Breast epithelium (tissue), 4 donors: ENCODE measurements at regions not wholly inside any gene's neighbourhood (a gene's known extent, or its start where the extent isn't known, plus 50 kb on each side); places are given as distances from the start of the nearest gene placed in this dataset.

Source experiments
- DNase-seq, 2 donors: peaks; one replicate each; pipeline ENCODE4 v3.0.0-alpha.2; 2019; ENCODE audit warnings: low spot score in 2 of 2
- H3K27ac ChIP-seq, 2 donors: fragments of 200-600 bp; sonication (generic) in 1 of 2; one replicate each; pipeline ENCODE4 v1.5.1; 2016 to 2019; ENCODE audit warnings: mild to moderate bottlenecking in 1 of 2
- H3K27me3 ChIP-seq, 2 donors: fragments of 200-600 bp; sonication (generic) in 1 of 2; one replicate each; pipeline versions ENCODE4 v1.5.1 to v1.6.0; 2017 to 2019; ENCODE audit warnings: control low read depth in 1 of 2, mild to moderate bottlenecking in 1 of 2
- H3K36me3 ChIP-seq: fragments of 200-600 bp; one replicate; pipeline ENCODE4 v1.5.1; 2019
- H3K4me1 ChIP-seq, 2 donors: fragments of 200-600 bp; sonication (generic); one replicate each; pipeline ENCODE4 v1.5.1; 2016 to 2019; ENCODE audit warnings: control low read depth in 1 of 2
- H3K4me3 ChIP-seq, 3 donors: fragments of 200-600 bp; sonication (generic); 1 replicate in 2 of 3; 2 replicates in 1 of 3; pipeline ENCODE4 v1.5.1; 2016 to 2019; ENCODE audit warnings: mild to moderate bottlenecking in 3 of 3, moderate library complexity in 2 of 3
- H3K9me3 ChIP-seq, 2 donors: fragments of 200-600 bp; sonication (generic) in 1 of 2; one replicate each; pipeline ENCODE4 v1.5.1; 2016 to 2019; ENCODE audit warnings: control low read depth in 1 of 2
- POLR2A ChIP-seq: fragments of 450-650 bp; IDR thresholded peaks from one replicate; pipeline ENCODE4 v1.6.1; 2016; ENCODE audit warnings: antibody characterized with exemption, mild to moderate bottlenecking, moderate library complexity
- POLR2AphosphoS5 ChIP-seq, 3 donors: sonication (generic); formaldehyde crosslinking; IDR thresholded peaks; one replicate each; pipeline ENCODE4 v1.6.1; 2017; ENCODE audit warnings: antibody characterized with exemption in 3 of 3
- intact Hi-C: fragments of 100-400 bp; cut with DNase I; formaldehyde crosslinking; loops from one replicate; pipeline ENCODE4 v1.15.1; 2023; ENCODE audit warnings: low total_unique reads
- TF ChIP-seq, protein P1 (sequence below), 3 donors: fragments of 450-650 bp; IDR thresholded peaks; one replicate each; pipeline ENCODE4 v1.5.1; 2016 to 2017; ENCODE audit warnings: antibody characterized with exemption in 3 of 3, mild to moderate bottlenecking in 3 of 3, moderate library complexity in 3 of 3

- Histone ChIP-seq H3K4me1 (no peaks in the 10 kb centered on the region), H3K27ac (no peak overlapping the region), H3K9me3 (no peaks in the 10 kb centered on the region), H3K27me3 (no peaks in the 10 kb centered on the region), H3K36me3 (no peaks in the 10 kb centered on the region), H3K4me3 (no peak overlapping the region)
- TF ChIP-seq POLR2A = no peak
- TF ChIP-seq POLR2AphosphoS5 (IDR thresholded peaks at IDR 0.05) = no peak
- TF ChIP-seq, protein P1, sequence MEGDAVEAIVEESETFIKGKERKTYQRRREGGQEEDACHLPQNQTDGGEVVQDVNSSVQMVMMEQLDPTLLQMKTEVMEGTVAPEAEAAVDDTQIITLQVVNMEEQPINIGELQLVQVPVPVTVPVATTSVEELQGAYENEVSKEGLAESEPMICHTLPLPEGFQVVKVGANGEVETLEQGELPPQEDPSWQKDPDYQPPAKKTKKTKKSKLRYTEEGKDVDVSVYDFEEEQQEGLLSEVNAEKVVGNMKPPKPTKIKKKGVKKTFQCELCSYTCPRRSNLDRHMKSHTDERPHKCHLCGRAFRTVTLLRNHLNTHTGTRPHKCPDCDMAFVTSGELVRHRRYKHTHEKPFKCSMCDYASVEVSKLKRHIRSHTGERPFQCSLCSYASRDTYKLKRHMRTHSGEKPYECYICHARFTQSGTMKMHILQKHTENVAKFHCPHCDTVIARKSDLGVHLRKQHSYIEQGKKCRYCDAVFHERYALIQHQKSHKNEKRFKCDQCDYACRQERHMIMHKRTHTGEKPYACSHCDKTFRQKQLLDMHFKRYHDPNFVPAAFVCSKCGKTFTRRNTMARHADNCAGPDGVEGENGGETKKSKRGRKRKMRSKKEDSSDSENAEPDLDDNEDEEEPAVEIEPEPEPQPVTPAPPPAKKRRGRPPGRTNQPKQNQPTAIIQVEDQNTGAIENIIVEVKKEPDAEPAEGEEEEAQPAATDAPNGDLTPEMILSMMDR (IDR thresholded peaks at IDR 0.05) = no peak
- intact Hi-C loops = no loop called here
- no peak for DNase-seq
Observed at GRCh38 chr13:44790289-44790688, 199.0 kb downstream of the NUFIP1 start.

GRCh38 chr13:44787617-44788016 lies 201.7 kb downstream of the NUFIP1 start:
- TF ChIP-seq POLR2A (no peak), POLR2AphosphoS5 (IDR thresholded peaks at IDR 0.05) (no peak)
- TF ChIP-seq, protein P1 (IDR thresholded peaks at IDR 0.05) = no peak
- no peaks in the 10 kb centered on the region for H3K4me1 ChIP-seq
- H3K9me3 ChIP-seq = no peaks in the 10 kb centered on the region
- DNase-seq = no peak
- no peaks in the 10 kb centered on the region for H3K36me3 ChIP-seq
- intact Hi-C loops = no loop called here
- no peaks in the 10 kb centered on the region for H3K27me3 ChIP-seq
- no peak overlapping the region for H3K27ac ChIP-seq
- no peak overlapping the region for H3K4me3 ChIP-seq

- Histone ChIP-seq H3K4me1 (no peaks in the 10 kb centered on the region), H3K36me3 (no peaks in the 10 kb centered on the region), H3K4me3 (no peak overlapping the region), H3K27me3 (no peaks in the 10 kb centered on the region), H3K9me3 (no peaks in the 10 kb centered on the region), H3K27ac (no peak overlapping the region)
- no peak for DNase-seq
- TF ChIP-seq POLR2A = no peak
- TF ChIP-seq POLR2AphosphoS5 (IDR thresholded peaks at IDR 0.05) = no peak
- TF ChIP-seq, protein P1 (IDR thresholded peaks at IDR 0.05) = no peak
- intact Hi-C loops = no loop called here
Observed at GRCh38 chr13:44786756-44787155, 202.5 kb downstream of the NUFIP1 start.

GRCh38 chr13:44785401-44785800 lies 203.9 kb downstream of the NUFIP1 start:
- DNase-seq = no peak
- TF ChIP-seq POLR2AphosphoS5 (IDR thresholded peaks at IDR 0.05) = no peak
- TF ChIP-seq, protein P1 (IDR thresholded peaks at IDR 0.05) = no peak
- no peak for TF ChIP-seq POLR2A
- H3K27me3 ChIP-seq = no peaks in the 10 kb centered on the region
- no peaks in the 10 kb centered on the region for H3K9me3 ChIP-seq
- H3K4me3 ChIP-seq = no peak overlapping the region
- no peaks in the 10 kb centered on the region for H3K4me1 ChIP-seq
- no peaks in the 10 kb centered on the region for H3K36me3 ChIP-seq
- no peak overlapping the region for H3K27ac ChIP-seq
- intact Hi-C loops = no loop called here

GRCh38 chr13:44784708-44785080 lies 204.6 kb downstream of the NUFIP1 start:
- Histone ChIP-seq H3K36me3 (no peaks in the 10 kb centered on the region), H3K27me3 (no peaks in the 10 kb centered on the region), H3K9me3 (no peaks in the 10 kb centered on the region), H3K27ac (no peak overlapping the region), H3K4me3 (no peak overlapping the region), H3K4me1 (no peaks in the 10 kb centered on the region)
- TF ChIP-seq POLR2A (no peak), POLR2AphosphoS5 (IDR thresholded peaks at IDR 0.05) (no peak)
- TF ChIP-seq, protein P1 (IDR thresholded peaks at IDR 0.05) = no peak
- intact Hi-C loops = no loop called here
- DNase-seq = no peak
